GM12878 (cell line): ENCODE measurements at regions not wholly inside any gene's neighbourhood (a gene's known extent, or its start where the extent isn't known, plus 50 kb on each side); places are given as distances from the start of the nearest gene placed in this dataset.

Source experiments
- ATAC-seq: fragments of 200-7000 bp; cut with Tn5 transposase; 3 replicates; pipeline ENCODE4 v1.9.1; 2020; ENCODE audit warnings: mild to moderate bottlenecking, moderate library complexity
- BruUV-seq: library from RNA; stranded (reverse); fragments of 400-500 nt; replicated peaks from 2 replicates; lab custom pipeline; 2021; lab: Mats Ljungman, UMichigan
- CTCF ChIA-PET: fragments of 300-600 bp; sonication (Branson Sonifier 250); formaldehyde crosslinking; extraction: SDS; loops from one replicate; lab custom pipeline; 2021; ENCODE audit warnings: inconsistent platforms; lab: Yijun Ruan, JAX
- POLR2A ChIA-PET: fragments of 350-600 bp; formaldehyde crosslinking; extraction: SDS; loops from one replicate; lab custom pipeline; 2021; ENCODE audit warnings: inconsistent platforms; lab: Charles Lee
- RAD21 ChIA-PET: fragments of 300-600 bp; sonication (Branson Sonifier 250); formaldehyde crosslinking; loops from one replicate; lab custom pipeline; 2023; ENCODE audit warnings: antibody characterized with exemption; ENCODE audit not compliant: unreplicated experiment; lab: Charles Lee
- SMC1A ChIA-PET: fragments of 300-600 bp; sonication (Branson Sonifier 250); formaldehyde crosslinking; loops from one replicate; lab custom pipeline; 2023; ENCODE audit not compliant: unreplicated experiment, uncharacterized antibody; lab: Charles Lee
- DNase-seq: peaks from one replicate; pipeline ENCODE4 v3.0.0-alpha.2; 2011; ENCODE audit warnings: low read depth, low spot score
- FAIRE-seq: peaks from 3 replicates; lab custom pipeline; 2011; peaks lifted over from hg19 to GRCh38; lab: Jason Lieb, UNC
- H2AFZ ChIP-seq: 2 replicates; pipeline ENCODE4 v1.6.0; 2011; ENCODE audit warnings: low read depth, low read length, control low read depth; ENCODE audit not compliant: control insufficient read depth
- H3K27ac ChIP-seq: 2 replicates; pipeline ENCODE4 v1.5.1; 2011; ENCODE audit warnings: control low read depth; ENCODE audit not compliant: control insufficient read depth, insufficient read depth
- H3K27me3 ChIP-seq, 2 experiments: replicated peaks in 1 of 2; 2 replicates each; pipeline versions ENCODE4 v1.6.0 to v1.6.1; 2011; ENCODE audit warnings: low read length in 1 of 2; ENCODE audit not compliant: control insufficient read depth in 2 of 2, insufficient read depth in 2 of 2
- H3K36me3 ChIP-seq, 2 experiments: 2 replicates each; pipeline ENCODE4 v1.5.1; 2011; ENCODE audit warnings: low read length in 1 of 2; ENCODE audit not compliant: control insufficient read depth in 2 of 2, insufficient read depth in 2 of 2
- H3K4me1 ChIP-seq: 2 replicates; pipeline ENCODE4 v1.6.1; 2011; ENCODE audit warnings: mild to moderate bottlenecking, low read length, moderate library complexity, mixed read lengths; ENCODE audit not compliant: control insufficient read depth, insufficient read depth
- H3K4me2 ChIP-seq: 2 replicates; pipeline ENCODE4 v1.6.0; 2011; ENCODE audit warnings: control low read depth; ENCODE audit not compliant: control insufficient read depth, insufficient read depth
- H3K4me3 ChIP-seq: fragments of 200-600 bp; sonication (generic); 2 replicates; pipeline ENCODE4 v1.5.1; 2016
- H3K79me2 ChIP-seq: 2 replicates; pipeline ENCODE4 v1.6.0; 2011; ENCODE audit warnings: low read length; ENCODE audit not compliant: control insufficient read depth, insufficient read depth
- H3K9ac ChIP-seq: 2 replicates; pipeline ENCODE4 v1.8.0; 2011; ENCODE audit warnings: low read length, control low read depth, mixed read lengths; ENCODE audit not compliant: control insufficient read depth, insufficient read depth
- H3K9me3 ChIP-seq: replicated peaks from 3 replicates; pipeline ENCODE4 v1.5.1; 2011; ENCODE audit warnings: mild to moderate bottlenecking, low read length; ENCODE audit not compliant: control insufficient read depth, insufficient read depth
- H4K20me1 ChIP-seq: 2 replicates; pipeline ENCODE4 v1.6.0; 2011; ENCODE audit not compliant: control insufficient read depth, insufficient read depth
- ASH2L ChIP-seq: fragments of 300-600, 200-600 bp; sonication (generic); IDR thresholded peaks from 2 replicates; pipeline ENCODE4 v1.6.1; 2017; ENCODE audit warnings: low read depth, mild to moderate bottlenecking, borderline replicate concordance
- CREM ChIP-seq: IDR thresholded peaks from 2 replicates; pipeline ENCODE4 v1.6.1; 2014; ENCODE audit warnings: antibody characterized with exemption, low read depth
- KAT2A ChIP-seq: conservative IDR thresholded peaks from 2 replicates; pipeline ENCODE4 v1.6.1; 2011; ENCODE audit warnings: low read depth, low read length; ENCODE audit not compliant: control insufficient read depth
- KDM1A ChIP-seq: fragments of 200-600 bp; sonication (generic); IDR thresholded peaks from 2 replicates; pipeline ENCODE4 v1.6.1; 2016; ENCODE audit warnings: borderline replicate concordance
- PAX8 ChIP-seq: fragments of 450-650 bp; IDR thresholded peaks from 2 replicates; pipeline ENCODE4 v1.6.1; 2017; ENCODE audit warnings: mild to moderate bottlenecking, moderate library complexity
- POLR2AphosphoS5 ChIP-seq: IDR thresholded peaks from 2 replicates; pipeline ENCODE4 v1.6.1; 2011; ENCODE audit warnings: mild to moderate bottlenecking, low read length, inconsistent platforms
- RCOR1 ChIP-seq: conservative IDR thresholded peaks from 2 replicates; pipeline ENCODE4 v1.6.1; 2012; ENCODE audit warnings: low read depth, low read length, improper control_type of control experiment
- SIX5 ChIP-seq: IDR thresholded peaks from 2 replicates; pipeline ENCODE4 v1.6.1; 2011; ENCODE audit warnings: mild to moderate bottlenecking, low read depth, low read length, moderate library complexity; ENCODE audit not compliant: severe bottlenecking
- TCF3 ChIP-seq: IDR thresholded peaks from 2 replicates; pipeline ENCODE4 v1.6.1; 2012; ENCODE audit warnings: low read depth, mild to moderate bottlenecking, low read length, borderline replicate concordance; ENCODE audit not compliant: insufficient read depth
- ZNF384 ChIP-seq: IDR thresholded peaks from 2 replicates; pipeline ENCODE4 v1.6.1; 2012; ENCODE audit warnings: low read depth, mild to moderate bottlenecking, low read length, improper control_type of control experiment, borderline replicate concordance
- WGBS: methylation state at CpG from one replicate; pipeline ENCODE4 v1.1.6; 2016; ENCODE audit warnings: low lambda C conversion rate; ENCODE audit not compliant: insufficient replicate concordance, insufficient coverage; ENCODE audit errors: missing lambda C conversion rate; 5-methylcytosine and 5-hydroxymethylcytosine counted together
- in situ Hi-C: fragments of 300-500 bp; cut with MboI; formaldehyde crosslinking; loops from 9 replicates; pipeline ENCODE4 v1.14.3; 2018; ENCODE audit warnings: mixed read lengths
- intact Hi-C: fragments of 100-400 bp; cut with micrococcal nuclease; formaldehyde crosslinking; loops from one replicate; pipeline ENCODE4 v1.14.2; 2022; ENCODE audit not compliant: unreplicated experiment
- TF ChIP-seq, protein P1 (sequence below): IDR thresholded peaks from 2 replicates; pipeline ENCODE4 v1.6.1; 2011; ENCODE audit warnings: borderline replicate concordance, low read depth, mild to moderate bottlenecking, moderate library complexity, mixed read lengths, low read length; ENCODE audit not compliant: insufficient read depth; ENCODE audit errors: extremely low read length
- TF ChIP-seq, protein P2 (sequence below): fragments of 150-350 bp; IDR thresholded peaks from 2 replicates; pipeline ENCODE4 v1.6.1; 2016; ENCODE audit warnings: low read depth, low read length
- TF ChIP-seq, protein P3 (sequence below): IDR thresholded peaks from 2 replicates; pipeline ENCODE4 v1.6.1; 2012; ENCODE audit warnings: mild to moderate bottlenecking, low read depth, low read length
- TF ChIP-seq, protein P4 (sequence below): fragments of 450-650 bp; formaldehyde crosslinking; IDR thresholded peaks from 2 replicates; pipeline ENCODE4 v1.4.0; 2022; ENCODE audit warnings: mild to moderate bottlenecking, moderate library complexity

DNA sequence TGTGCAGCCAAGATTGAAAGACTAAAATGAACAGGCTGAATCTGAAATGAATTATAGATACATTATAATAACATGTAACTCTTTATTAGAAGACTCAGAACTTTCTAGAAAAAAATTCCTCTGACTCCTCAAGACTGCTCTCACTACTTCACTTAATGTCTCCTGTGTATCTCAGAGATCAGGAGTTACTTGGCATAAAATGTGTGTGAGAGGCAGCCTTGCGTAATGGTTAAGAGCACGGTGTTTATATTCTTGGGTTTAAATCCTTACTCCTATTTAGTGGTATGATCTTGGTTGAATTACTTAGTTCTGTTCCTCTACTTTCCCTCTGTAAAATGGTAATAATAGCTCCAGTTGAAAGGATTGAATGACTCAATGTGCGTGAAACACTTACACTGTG, 634.9 kb downstream of the LTN1 start:
- RAD21 ChIA-PET: no interaction called here
- Histone ChIP-seq H2AFZ (no peak overlapping the region), H3K36me3 (no peaks in the 10 kb centered on the region), H3K27ac (no peak overlapping the region), H3K79me2 (no peaks in the 10 kb centered on the region), H3K4me2 (no peak overlapping the region), H3K4me1 (no peaks in the 10 kb centered on the region), H3K27me3 (no peaks in the 10 kb centered on the region), H3K9ac (no peak overlapping the region), H3K9me3 (no peaks in the 10 kb centered on the region)
- in situ Hi-C loops: no loop called here
- CTCF ChIA-PET: no interaction called here
- SMC1A ChIA-PET: no interaction called here
- BruUV-seq: no TSS peak
- no peak for ATAC-seq
- FAIRE-seq: no peak
- 54% methylated on average over 3 of the region's 3 CpGs for WGBS
- intact Hi-C loops: no loop called here
- POLR2A ChIA-PET: no interaction called here
- no peak for DNase-seq
- TF ChIP-seq, protein P1, sequence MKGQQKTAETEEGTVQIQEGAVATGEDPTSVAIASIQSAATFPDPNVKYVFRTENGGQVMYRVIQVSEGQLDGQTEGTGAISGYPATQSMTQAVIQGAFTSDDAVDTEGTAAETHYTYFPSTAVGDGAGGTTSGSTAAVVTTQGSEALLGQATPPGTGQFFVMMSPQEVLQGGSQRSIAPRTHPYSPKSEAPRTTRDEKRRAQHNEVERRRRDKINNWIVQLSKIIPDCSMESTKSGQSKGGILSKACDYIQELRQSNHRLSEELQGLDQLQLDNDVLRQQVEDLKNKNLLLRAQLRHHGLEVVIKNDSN: no peak
- TF ChIP-seq, protein P2, sequence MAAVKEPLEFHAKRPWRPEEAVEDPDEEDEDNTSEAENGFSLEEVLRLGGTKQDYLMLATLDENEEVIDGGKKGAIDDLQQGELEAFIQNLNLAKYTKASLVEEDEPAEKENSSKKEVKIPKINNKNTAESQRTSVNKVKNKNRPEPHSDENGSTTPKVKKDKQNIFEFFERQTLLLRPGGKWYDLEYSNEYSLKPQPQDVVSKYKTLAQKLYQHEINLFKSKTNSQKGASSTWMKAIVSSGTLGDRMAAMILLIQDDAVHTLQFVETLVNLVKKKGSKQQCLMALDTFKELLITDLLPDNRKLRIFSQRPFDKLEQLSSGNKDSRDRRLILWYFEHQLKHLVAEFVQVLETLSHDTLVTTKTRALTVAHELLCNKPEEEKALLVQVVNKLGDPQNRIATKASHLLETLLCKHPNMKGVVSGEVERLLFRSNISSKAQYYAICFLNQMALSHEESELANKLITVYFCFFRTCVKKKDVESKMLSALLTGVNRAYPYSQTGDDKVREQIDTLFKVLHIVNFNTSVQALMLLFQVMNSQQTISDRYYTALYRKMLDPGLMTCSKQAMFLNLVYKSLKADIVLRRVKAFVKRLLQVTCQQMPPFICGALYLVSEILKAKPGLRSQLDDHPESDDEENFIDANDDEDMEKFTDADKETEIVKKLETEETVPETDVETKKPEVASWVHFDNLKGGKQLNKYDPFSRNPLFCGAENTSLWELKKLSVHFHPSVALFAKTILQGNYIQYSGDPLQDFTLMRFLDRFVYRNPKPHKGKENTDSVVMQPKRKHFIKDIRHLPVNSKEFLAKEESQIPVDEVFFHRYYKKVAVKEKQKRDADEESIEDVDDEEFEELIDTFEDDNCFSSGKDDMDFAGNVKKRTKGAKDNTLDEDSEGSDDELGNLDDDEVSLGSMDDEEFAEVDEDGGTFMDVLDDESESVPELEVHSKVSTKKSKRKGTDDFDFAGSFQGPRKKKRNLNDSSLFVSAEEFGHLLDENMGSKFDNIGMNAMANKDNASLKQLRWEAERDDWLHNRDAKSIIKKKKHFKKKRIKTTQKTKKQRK: no peak
- TF ChIP-seq CREM (no peak), KAT2A (no peak), TCF3 (no peak), RCOR1 (no peak), PAX8 (no peak), ZNF384 (no peak), KDM1A (no peak), ASH2L (no peak), POLR2AphosphoS5 (no peak), SIX5 (no peak)
- TF ChIP-seq, protein P3, sequence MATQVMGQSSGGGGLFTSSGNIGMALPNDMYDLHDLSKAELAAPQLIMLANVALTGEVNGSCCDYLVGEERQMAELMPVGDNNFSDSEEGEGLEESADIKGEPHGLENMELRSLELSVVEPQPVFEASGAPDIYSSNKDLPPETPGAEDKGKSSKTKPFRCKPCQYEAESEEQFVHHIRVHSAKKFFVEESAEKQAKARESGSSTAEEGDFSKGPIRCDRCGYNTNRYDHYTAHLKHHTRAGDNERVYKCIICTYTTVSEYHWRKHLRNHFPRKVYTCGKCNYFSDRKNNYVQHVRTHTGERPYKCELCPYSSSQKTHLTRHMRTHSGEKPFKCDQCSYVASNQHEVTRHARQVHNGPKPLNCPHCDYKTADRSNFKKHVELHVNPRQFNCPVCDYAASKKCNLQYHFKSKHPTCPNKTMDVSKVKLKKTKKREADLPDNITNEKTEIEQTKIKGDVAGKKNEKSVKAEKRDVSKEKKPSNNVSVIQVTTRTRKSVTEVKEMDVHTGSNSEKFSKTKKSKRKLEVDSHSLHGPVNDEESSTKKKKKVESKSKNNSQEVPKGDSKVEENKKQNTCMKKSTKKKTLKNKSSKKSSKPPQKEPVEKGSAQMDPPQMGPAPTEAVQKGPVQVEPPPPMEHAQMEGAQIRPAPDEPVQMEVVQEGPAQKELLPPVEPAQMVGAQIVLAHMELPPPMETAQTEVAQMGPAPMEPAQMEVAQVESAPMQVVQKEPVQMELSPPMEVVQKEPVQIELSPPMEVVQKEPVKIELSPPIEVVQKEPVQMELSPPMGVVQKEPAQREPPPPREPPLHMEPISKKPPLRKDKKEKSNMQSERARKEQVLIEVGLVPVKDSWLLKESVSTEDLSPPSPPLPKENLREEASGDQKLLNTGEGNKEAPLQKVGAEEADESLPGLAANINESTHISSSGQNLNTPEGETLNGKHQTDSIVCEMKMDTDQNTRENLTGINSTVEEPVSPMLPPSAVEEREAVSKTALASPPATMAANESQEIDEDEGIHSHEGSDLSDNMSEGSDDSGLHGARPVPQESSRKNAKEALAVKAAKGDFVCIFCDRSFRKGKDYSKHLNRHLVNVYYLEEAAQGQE: no peak
- TF ChIP-seq, protein P4, sequence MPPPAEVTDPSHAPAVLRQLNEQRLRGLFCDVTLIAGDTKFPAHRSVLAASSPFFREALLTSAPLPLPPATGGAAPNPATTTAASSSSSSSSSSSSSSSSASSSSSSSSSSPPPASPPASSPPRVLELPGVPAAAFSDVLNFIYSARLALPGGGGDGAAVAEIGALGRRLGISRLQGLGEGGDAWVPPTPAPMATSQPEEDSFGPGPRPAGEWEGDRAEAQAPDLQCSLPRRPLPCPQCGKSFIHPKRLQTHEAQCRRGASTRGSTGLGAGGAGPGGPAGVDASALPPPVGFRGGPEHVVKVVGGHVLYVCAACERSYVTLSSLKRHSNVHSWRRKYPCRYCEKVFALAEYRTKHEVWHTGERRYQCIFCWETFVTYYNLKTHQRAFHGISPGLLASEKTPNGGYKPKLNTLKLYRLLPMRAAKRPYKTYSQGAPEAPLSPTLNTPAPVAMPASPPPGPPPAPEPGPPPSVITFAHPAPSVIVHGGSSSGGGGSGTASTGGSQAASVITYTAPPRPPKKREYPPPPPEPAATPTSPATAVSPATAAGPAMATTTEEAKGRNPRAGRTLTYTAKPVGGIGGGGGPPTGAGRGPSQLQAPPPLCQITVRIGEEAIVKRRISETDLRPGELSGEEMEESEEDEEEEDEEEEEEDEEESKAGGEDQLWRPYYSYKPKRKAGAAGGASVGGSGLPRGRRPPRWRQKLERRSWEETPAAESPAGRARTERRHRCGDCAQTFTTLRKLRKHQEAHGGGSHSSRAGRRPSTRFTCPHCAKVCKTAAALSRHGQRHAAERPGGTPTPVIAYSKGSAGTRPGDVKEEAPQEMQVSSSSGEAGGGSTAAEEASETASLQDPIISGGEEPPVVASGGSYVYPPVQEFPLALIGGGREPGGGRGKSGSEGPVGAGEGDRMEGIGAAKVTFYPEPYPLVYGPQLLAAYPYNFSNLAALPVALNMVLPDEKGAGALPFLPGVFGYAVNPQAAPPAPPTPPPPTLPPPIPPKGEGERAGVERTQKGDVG (CRISPR knock-in tag): no peak
- TF ChIP-seq, all 136 proteins: peak for 0
- no peaks in the 10 kb centered on the region for H4K20me1 ChIP-seq
- no peak overlapping the region for H3K4me3 ChIP-seq
